Heart left ventricle (tissue), 16 donors: ENCODE measurements at regions not wholly inside any gene's neighbourhood (a gene's known extent, or its start where the extent isn't known, plus 50 kb on each side); places are given as distances from the start of the nearest gene placed in this dataset.

ENCODE experiments used
- ATAC-seq, 4 donors: fragments of 200-7000 bp; cut with Tn5 transposase; one replicate each; pipeline ENCODE4 v1.9.1; 2020 to 2022; ENCODE audit warnings: moderate library complexity in 4 of 4, mild to moderate bottlenecking in 3 of 4, moderate number of reproducible peaks in 1 of 4
- DNase-seq, 5 donors: peaks; one replicate each; pipeline ENCODE4 v3.0.0-alpha.2; 2020
- H3K27ac ChIP-seq, 12 donors: fragments of 200-600 bp; sonication (generic) in 4 of 12; one replicate each; pipeline versions ENCODE4 v1.5.0 to v1.8.0; 2016 to 2022; ENCODE audit warnings: mild to moderate bottlenecking in 2 of 12
- H3K27me3 ChIP-seq, 9 donors: fragments of 200-600 bp; sonication (generic) in 2 of 9; one replicate each; pipeline versions ENCODE4 v1.5.1 to v1.8.0; 2016 to 2022; ENCODE audit warnings: mild to moderate bottlenecking in 3 of 9
- H3K36me3 ChIP-seq, 9 donors: fragments of 200-600 bp; sonication (generic) in 2 of 9; one replicate each; pipeline versions ENCODE4 v1.5.0 to v1.8.0; 2018 to 2022; ENCODE audit warnings: mild to moderate bottlenecking in 2 of 9
- H3K4me1 ChIP-seq, 12 donors: fragments of 200-600 bp; sonication (generic) in 4 of 12; one replicate each; pipeline versions ENCODE4 v1.5.0 to v1.8.0; 2016 to 2022; ENCODE audit warnings: mild to moderate bottlenecking in 3 of 12
- H3K4me3 ChIP-seq, 12 donors: fragments of 200-600 bp; sonication (generic) in 4 of 12; one replicate each; pipeline versions ENCODE4 v1.5.0 to v1.8.0; 2017 to 2022; ENCODE audit warnings: mild to moderate bottlenecking in 9 of 12, moderate library complexity in 4 of 12
- H3K9me3 ChIP-seq, 12 donors: fragments of 200-600 bp; sonication (generic) in 4 of 12; one replicate each; pipeline versions ENCODE4 v1.5.0 to v1.8.0; 2016 to 2022; ENCODE audit warnings: mild to moderate bottlenecking in 1 of 12
- CTCF ChIP-seq, 12 donors: fragments of 200-600 bp; sonication (generic) in 4 of 12; IDR thresholded peaks; one replicate each; pipeline versions ENCODE4 v1.5.0 to v1.8.0; 2018 to 2022; ENCODE audit warnings: antibody characterized with exemption in 12 of 12, mild to moderate bottlenecking in 5 of 12
- POLR2A ChIP-seq, 2 donors: fragments of 450-650 bp; IDR thresholded peaks; one replicate each; pipeline ENCODE4 v1.6.1; 2017; ENCODE audit warnings: antibody characterized with exemption in 2 of 2, mild to moderate bottlenecking in 2 of 2, moderate library complexity in 2 of 2
- WGBS, 4 donors: extraction: QIAGEN DNeasy Blood & Tissue Kit in 2 of 4; methylation state at CpG; one replicate each; pipeline versions ENCODE4 v1.1.5 to v1.1.7; 2013 to 2018; 5-methylcytosine and 5-hydroxymethylcytosine counted together
- intact Hi-C, 10 donors: fragments of 100-400 bp; cut with DNase I; formaldehyde crosslinking; loops; one replicate each; pipeline versions ENCODE4 v1.11.1 to v1.14.2; 2022
- donor health status: ischemic (EF 13 %, LVEDD 7.1; RV severe dilation, severe dysfunction).
- donor health status: healthy with polysubstance abuse.
- donor health status: DM: no; HTN: yes; CAD: no.
- donor health status: DM: no; HTN: no; CAD: no.
- donor health status: ischemic (EF 25% LVEDD 6.9; RV normal size, moderate dysfunction).
- donor health status: ischemic (EF 25% LVEDD 5.7; RV mildly dilated, moderate dysfunction).
- donor health status: healthy.
- donor health status: DM: yes; HTN: yes; CAD: no.
- donor health status: ischemic (EF 35%, LVEDD 5.7; RV mildly dilated, moderate dysfunction).
- donor health status: nonischemic (EF 11% LVEDD 7.7; RV severe dilation, severe dysfunction).
- donor health status: DM: yes; HTN: yes; CAD: no.
- donor health status: PGD.
- donor health status: ischemic (EF 29% LVEDD 5.4; RV normal size, mild dysfunction).
- donor health status: nonischemic (EF 23%, LVEDD 6.1; RV moderate dilation, normal function).

GRCh38 chr5:174521449-174521848, 202.9 kb upstream of the MSX2 start:
- no peak for ATAC-seq
- Histone ChIP-seq H3K27ac (no peak overlapping the region), H3K9me3 (peaks cover 0 to 5% (median 0%) of the 10 kb centered on the region in 12 donors), H3K27me3 (peaks cover 0 to 53% (median 7%) of the 10 kb centered on the region in 9 donors), H3K36me3 (no peaks in the 10 kb centered on the region), H3K4me3 (no peak overlapping the region), H3K4me1 (no peaks in the 10 kb centered on the region)
- TF ChIP-seq CTCF (IDR thresholded peaks at IDR 0.05) (no peak), POLR2A (IDR thresholded peaks at IDR 0.05) (no peak)
- no peak for DNase-seq
- intact Hi-C loops: no loop called here
- 81 to 100% (median 82%) methylated on average over 1 of the region's 1 CpG for WGBS, 4 donors

GRCh38 chr5:174522480-174523260, 201.7 kb upstream of the MSX2 start:
- TF ChIP-seq CTCF (IDR thresholded peaks at IDR 0.05) (no peak), POLR2A (IDR thresholded peaks at IDR 0.05) (no peak)
- H3K36me3 ChIP-seq: no peaks in the 10 kb centered on the region
- WGBS, 4 donors: 31 to 42% (median 36%) methylated on average over 2 of the region's 2 CpGs
- intact Hi-C loops: no loop called here
- DNase-seq: no peak
- ATAC-seq: no peak
- no peak overlapping the region for H3K27ac ChIP-seq
- H3K4me3 ChIP-seq: no peak overlapping the region
- no peaks in the 10 kb centered on the region for H3K4me1 ChIP-seq
- peaks cover 0 to 43% (median 7%) of the 10 kb centered on the region in 9 donors for H3K27me3 ChIP-seq
- H3K9me3 ChIP-seq: no peaks in the 10 kb centered on the region

GRCh38 chr5:174523311-174524071, 200.9 kb upstream of the MSX2 start:
- ATAC-seq (no peak), DNase-seq (no peak)
- Histone ChIP-seq H3K27ac (no peak overlapping the region), H3K27me3 (peaks cover 0 to 40% (median 7%) of the 10 kb centered on the region in 9 donors), H3K4me3 (no peak overlapping the region), H3K9me3 (no peaks in the 10 kb centered on the region), H3K4me1 (no peaks in the 10 kb centered on the region), H3K36me3 (no peaks in the 10 kb centered on the region)
- intact Hi-C loops: no loop called here
- 48 to 62% (median 52%) methylated on average over 6 of the region's 6 CpGs for WGBS, 4 donors
- no peak for TF ChIP-seq POLR2A (IDR thresholded peaks at IDR 0.05)
- TF ChIP-seq CTCF (IDR thresholded peaks at IDR 0.05): no peak

DNA sequence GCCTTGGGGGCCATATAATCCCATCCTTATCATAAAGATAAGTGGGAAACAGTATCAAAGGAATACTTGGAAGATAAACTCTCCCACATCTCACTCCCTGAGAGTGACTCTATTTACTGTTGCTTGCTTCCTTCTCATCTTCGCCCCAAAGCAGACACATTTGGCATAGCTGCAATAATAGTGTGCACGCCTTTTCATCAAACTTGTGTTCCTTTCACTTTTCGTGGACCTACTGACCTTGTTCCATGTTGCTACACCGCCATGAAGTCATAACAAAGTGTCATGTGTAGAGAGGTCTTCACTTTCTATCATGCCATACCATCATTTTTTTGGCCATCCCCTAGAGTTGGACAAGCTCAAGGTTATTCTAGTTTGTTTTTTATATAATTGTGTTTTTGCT, 200.0 kb upstream of the MSX2 start:
- Histone ChIP-seq H3K27ac (no peak overlapping the region), H3K36me3 (no peaks in the 10 kb centered on the region), H3K9me3 (no peaks in the 10 kb centered on the region), H3K27me3 (peaks cover 0 to 39% (median 9%) of the 10 kb centered on the region in 9 donors), H3K4me3 (no peak overlapping the region), H3K4me1 (no peaks in the 10 kb centered on the region)
- intact Hi-C loops: no loop called here
- DNase-seq (no peak), ATAC-seq (no peak)
- WGBS, 4 donors: 68 to 75% (median 70%) methylated on average over 4 of the region's 4 CpGs
- TF ChIP-seq POLR2A (IDR thresholded peaks at IDR 0.05) (no peak), CTCF (IDR thresholded peaks at IDR 0.05) (no peak)
